ENCODE measurements at regions not wholly inside any gene's neighbourhood (a gene's known extent, or its start where the extent isn't known, plus 50 kb on each side); places are given as distances from the start of the nearest gene placed in this dataset.

DNA sequence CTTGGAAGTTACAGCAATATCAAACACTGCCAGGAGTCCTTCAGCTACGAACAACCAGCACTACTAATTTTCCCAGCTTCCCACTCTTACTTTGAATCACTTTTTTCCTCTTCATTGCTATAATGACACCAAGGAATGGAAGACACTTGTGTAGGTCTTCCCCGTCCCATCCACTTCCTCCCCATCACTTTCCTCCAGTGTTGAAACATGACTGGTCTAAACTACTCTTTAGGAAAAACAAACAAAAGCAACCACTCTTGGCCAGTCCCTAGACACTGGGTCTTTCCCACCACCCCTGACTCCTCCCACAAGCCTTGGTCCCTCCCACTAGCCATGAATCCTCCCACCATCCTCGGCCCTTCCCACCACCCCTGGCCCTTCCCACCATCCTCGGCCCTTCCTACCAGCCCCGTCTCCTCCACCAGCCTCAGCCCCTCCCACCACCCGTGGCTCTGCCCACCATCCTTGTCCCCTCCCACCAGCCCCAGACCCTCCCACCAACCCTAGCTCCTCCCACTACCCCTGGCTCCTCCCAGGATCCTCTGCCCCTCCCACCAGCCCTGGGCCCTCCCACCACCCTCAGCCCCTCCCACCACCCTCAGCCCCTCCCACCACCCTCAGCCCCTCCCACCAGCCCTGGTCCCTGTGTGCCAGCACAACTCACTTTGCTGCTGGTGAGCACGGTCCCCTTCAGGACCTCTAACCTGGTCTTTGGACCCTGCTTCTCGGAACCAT is 68.5 kb downstream of the CXCL12 start:
- CTCF ChIA-PET: no interaction called here
- 0 out of 2 replicates have a peak, but pooled peaks have one; percentile 34 for ATAC-seq

DNA sequence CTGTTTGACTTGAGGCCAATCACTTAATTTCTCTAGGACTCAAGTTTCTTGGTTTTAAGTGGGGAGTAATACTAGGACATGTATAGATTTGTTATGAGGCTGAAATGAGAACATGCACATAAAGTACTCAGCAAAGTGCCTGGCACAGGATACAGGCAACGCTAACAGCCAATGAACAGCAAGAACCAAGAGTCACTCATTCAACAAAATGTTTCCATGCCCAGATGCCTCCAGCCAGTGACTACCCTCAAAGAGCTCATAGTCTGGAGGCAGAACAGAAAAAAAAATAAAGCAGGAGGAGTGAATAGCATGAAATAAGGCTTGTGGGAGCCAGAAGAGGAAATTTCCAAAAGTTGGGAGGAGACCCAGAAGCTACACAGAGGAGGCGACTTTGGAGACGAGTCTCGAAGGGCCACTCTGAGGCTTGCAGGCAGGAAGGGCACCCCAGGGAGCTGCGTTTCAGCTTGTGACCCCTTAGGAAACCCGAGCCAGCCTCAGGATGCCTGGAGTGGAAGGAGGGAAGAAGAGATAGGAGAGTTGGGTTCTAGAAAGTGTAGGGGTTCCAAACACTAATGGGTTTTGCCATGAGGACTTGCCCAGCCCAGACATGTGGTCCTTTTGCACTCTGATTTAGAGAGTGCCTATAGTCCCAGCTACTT is 70.0 kb downstream of the CXCL12 start:
- intact Hi-C loops (cut with micrococcal nuclease; ENCODE audit: unreplicated experiment): loop anchor here (5.0 to 10.0 kb wide), 3 partner anchors 70 to 623 kb away; partner anchors contain the start of gene CXCL12
- no TSS peak for BruUV-seq (replicated peaks)
- in situ Hi-C loops (cut with HindIII; ENCODE audit: low pct_unique_long_range_greater_than_20kb, low sequenced_read_pairs): no loop called here
- POLR2A ChIA-PET: no interaction called here
- H3K4me1 ChIP-seq (ENCODE audit: control insufficient read depth, insufficient read depth, low read length): no peaks in the 10 kb centered on the region
- CTCF ChIA-PET: no interaction called here
- no peak overlapping the region for H3K4me3 ChIP-seq (ENCODE audit: low read depth in 2 of 2, low read length in 2 of 2)
- no peak overlapping the region for H3K27ac ChIP-seq (ENCODE audit: low read length)
- H3K36me3 ChIP-seq (ENCODE audit: control insufficient read depth, insufficient read depth, low read length): no peaks in the 10 kb centered on the region
- no peaks in the 10 kb centered on the region for H3K9me3 ChIP-seq (ENCODE audit: control insufficient read depth, insufficient read depth, low read depth, low read length)
- TF ChIP-seq, protein P1, sequence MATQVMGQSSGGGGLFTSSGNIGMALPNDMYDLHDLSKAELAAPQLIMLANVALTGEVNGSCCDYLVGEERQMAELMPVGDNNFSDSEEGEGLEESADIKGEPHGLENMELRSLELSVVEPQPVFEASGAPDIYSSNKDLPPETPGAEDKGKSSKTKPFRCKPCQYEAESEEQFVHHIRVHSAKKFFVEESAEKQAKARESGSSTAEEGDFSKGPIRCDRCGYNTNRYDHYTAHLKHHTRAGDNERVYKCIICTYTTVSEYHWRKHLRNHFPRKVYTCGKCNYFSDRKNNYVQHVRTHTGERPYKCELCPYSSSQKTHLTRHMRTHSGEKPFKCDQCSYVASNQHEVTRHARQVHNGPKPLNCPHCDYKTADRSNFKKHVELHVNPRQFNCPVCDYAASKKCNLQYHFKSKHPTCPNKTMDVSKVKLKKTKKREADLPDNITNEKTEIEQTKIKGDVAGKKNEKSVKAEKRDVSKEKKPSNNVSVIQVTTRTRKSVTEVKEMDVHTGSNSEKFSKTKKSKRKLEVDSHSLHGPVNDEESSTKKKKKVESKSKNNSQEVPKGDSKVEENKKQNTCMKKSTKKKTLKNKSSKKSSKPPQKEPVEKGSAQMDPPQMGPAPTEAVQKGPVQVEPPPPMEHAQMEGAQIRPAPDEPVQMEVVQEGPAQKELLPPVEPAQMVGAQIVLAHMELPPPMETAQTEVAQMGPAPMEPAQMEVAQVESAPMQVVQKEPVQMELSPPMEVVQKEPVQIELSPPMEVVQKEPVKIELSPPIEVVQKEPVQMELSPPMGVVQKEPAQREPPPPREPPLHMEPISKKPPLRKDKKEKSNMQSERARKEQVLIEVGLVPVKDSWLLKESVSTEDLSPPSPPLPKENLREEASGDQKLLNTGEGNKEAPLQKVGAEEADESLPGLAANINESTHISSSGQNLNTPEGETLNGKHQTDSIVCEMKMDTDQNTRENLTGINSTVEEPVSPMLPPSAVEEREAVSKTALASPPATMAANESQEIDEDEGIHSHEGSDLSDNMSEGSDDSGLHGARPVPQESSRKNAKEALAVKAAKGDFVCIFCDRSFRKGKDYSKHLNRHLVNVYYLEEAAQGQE (IDR thresholded peaks at IDR 0.05; ENCODE audit: insufficient read depth in 1 of 2, low read depth in 2 of 2, low read length in 1 of 2): no peak
- TF ChIP-seq POLR2AphosphoS5 (IDR thresholded peaks at IDR 0.05; ENCODE audit: low read depth, low read length) (no peak), SIN3A (IDR thresholded peaks at IDR 0.05; ENCODE audit: borderline replicate concordance, insufficient read depth, low read depth, low read length) (no peak), TCF7L2 (IDR thresholded peaks at IDR 0.05; ENCODE audit: low read depth, low read length) (no peak)
- TF ChIP-seq, protein P2, sequence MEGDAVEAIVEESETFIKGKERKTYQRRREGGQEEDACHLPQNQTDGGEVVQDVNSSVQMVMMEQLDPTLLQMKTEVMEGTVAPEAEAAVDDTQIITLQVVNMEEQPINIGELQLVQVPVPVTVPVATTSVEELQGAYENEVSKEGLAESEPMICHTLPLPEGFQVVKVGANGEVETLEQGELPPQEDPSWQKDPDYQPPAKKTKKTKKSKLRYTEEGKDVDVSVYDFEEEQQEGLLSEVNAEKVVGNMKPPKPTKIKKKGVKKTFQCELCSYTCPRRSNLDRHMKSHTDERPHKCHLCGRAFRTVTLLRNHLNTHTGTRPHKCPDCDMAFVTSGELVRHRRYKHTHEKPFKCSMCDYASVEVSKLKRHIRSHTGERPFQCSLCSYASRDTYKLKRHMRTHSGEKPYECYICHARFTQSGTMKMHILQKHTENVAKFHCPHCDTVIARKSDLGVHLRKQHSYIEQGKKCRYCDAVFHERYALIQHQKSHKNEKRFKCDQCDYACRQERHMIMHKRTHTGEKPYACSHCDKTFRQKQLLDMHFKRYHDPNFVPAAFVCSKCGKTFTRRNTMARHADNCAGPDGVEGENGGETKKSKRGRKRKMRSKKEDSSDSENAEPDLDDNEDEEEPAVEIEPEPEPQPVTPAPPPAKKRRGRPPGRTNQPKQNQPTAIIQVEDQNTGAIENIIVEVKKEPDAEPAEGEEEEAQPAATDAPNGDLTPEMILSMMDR (IDR thresholded peaks at IDR 0.05): no peak
- no peak for ATAC-seq
- H3K27me3 ChIP-seq (ENCODE audit: control insufficient read depth, insufficient read depth, low read length): peaks cover 6% of the 10 kb centered on the region
- no peak for DNase-seq (ENCODE audit: low read depth, low spot score)

More for the DNA sequence above, 68.5 kb downstream of the CXCL12 start:
- POLR2A ChIA-PET: no interaction called here
- Histone ChIP-seq H3K36me3 (ENCODE audit: control insufficient read depth, insufficient read depth, low read length) (no peaks in the 10 kb centered on the region), H3K4me1 (ENCODE audit: control insufficient read depth, insufficient read depth, low read length) (no peaks in the 10 kb centered on the region), H3K27me3 (ENCODE audit: control insufficient read depth, insufficient read depth, low read length) (peaks cover 4% of the 10 kb centered on the region), H3K9me3 (ENCODE audit: control insufficient read depth, insufficient read depth, low read depth, low read length) (no peaks in the 10 kb centered on the region), H3K27ac (ENCODE audit: low read length) (no peak overlapping the region), H3K4me3 (ENCODE audit: low read depth in 2 of 2, low read length in 2 of 2) (no peak overlapping the region)
- no TSS peak for BruUV-seq (replicated peaks)
- TF ChIP-seq POLR2AphosphoS5 (IDR thresholded peaks at IDR 0.05; ENCODE audit: low read depth, low read length) (no peak), SIN3A (IDR thresholded peaks at IDR 0.05; ENCODE audit: borderline replicate concordance, insufficient read depth, low read depth, low read length) (no peak), TCF7L2 (IDR thresholded peaks at IDR 0.05; ENCODE audit: low read depth, low read length) (no peak)
- TF ChIP-seq, protein P1 (IDR thresholded peaks at IDR 0.05; ENCODE audit: insufficient read depth in 1 of 2, low read depth in 2 of 2, low read length in 1 of 2): no peak
- TF ChIP-seq, protein P2 (IDR thresholded peaks at IDR 0.05): no peak
- intact Hi-C loops (cut with micrococcal nuclease; ENCODE audit: unreplicated experiment): loop anchor here (10.0 kb wide), 2 partner anchors 68 to 538 kb away; partner anchors contain the start of gene CXCL12
- in situ Hi-C loops (cut with HindIII; ENCODE audit: low pct_unique_long_range_greater_than_20kb, low sequenced_read_pairs): no loop called here
- no peak for DNase-seq (ENCODE audit: low read depth, low spot score)
